Uterus (tissue), 2 donors: ENCODE measurements at regions not wholly inside any gene's neighbourhood (a gene's known extent, or its start where the extent isn't known, plus 50 kb on each side); places are given as distances from the start of the nearest gene placed in this dataset.

Experiments
- CTCF ChIP-seq, 4 experiments: fragments of 200-600 bp in 2 of 4; fragments of 450-650 bp in 2 of 4; sonication (generic) in 2 of 4; IDR thresholded peaks; one replicate each; pipeline ENCODE4 v1.5.1; 2016 to 2019; ENCODE audit warnings: antibody characterized with exemption in 4 of 4, mild to moderate bottlenecking in 2 of 4, moderate library complexity in 1 of 4
- POLR2A ChIP-seq, 2 donors: fragments of 450-650 bp; IDR thresholded peaks; one replicate each; pipeline ENCODE4 v1.6.1; 2016; ENCODE audit warnings: antibody characterized with exemption in 2 of 2, mild to moderate bottlenecking in 1 of 2, moderate library complexity in 1 of 2

- TF ChIP-seq CTCF (IDR thresholded peaks at IDR 0.05) (no peak), POLR2A (IDR thresholded peaks at IDR 0.05) (no peak)
These were observed 279.6 kb downstream of the KLF5 start for GRCh38 chr13:73338389-73338788.
